Common myeloid progenitor, CD34-positive (primary cell): ENCODE measurements at regions not wholly inside any gene's neighbourhood (a gene's known extent, or its start where the extent isn't known, plus 50 kb on each side); places are given as distances from the start of the nearest gene placed in this dataset.

Experiments used
- CTCF ChIA-PET: fragments of 350-600 bp; sonication (Branson Sonifier 250); formaldehyde crosslinking; loops from one replicate; lab custom pipeline; 2021; ENCODE audit warnings: antibody characterized with exemption; lab: Charles Lee
- POLR2A ChIA-PET: fragments of 350-600 bp; sonication (Branson Sonifier 250); formaldehyde crosslinking; loops from one replicate; lab custom pipeline; 2021; ENCODE audit warnings: antibody characterized with exemption; lab: Charles Lee
- DNase-seq, 3 donors: peaks; one replicate each; pipeline versions ENCODE4 v3.0.0 to v3.0.0-alpha.2; 2013
- H3K27ac ChIP-seq, 2 experiments: 1 replicate in 1 of 2; 2 replicates in 1 of 2; pipeline ENCODE4 v1.7.0; 2013; ENCODE audit warnings: inconsistent platforms in 2 of 2, low read length in 2 of 2, mild to moderate bottlenecking in 2 of 2, low read depth in 1 of 2, moderate library complexity in 1 of 2; ENCODE audit not compliant: severe bottlenecking in 2 of 2, insufficient read depth in 1 of 2, poor library complexity in 1 of 2
- H3K27me3 ChIP-seq, 5 experiments: replicated peaks in 2 of 5; 1 replicate in 3 of 5; 2 replicates in 2 of 5; pipeline versions ENCODE4 v1.6.1 to v1.7.0; 2013; ENCODE audit warnings: low read length in 4 of 5, mild to moderate bottlenecking in 2 of 5, moderate library complexity in 2 of 5, inconsistent platforms in 1 of 5; ENCODE audit not compliant: insufficient read depth in 5 of 5, control insufficient read depth in 4 of 5
- H3K36me3 ChIP-seq, 4 experiments: 1 replicate in 2 of 4; 2 replicates in 2 of 4; pipeline versions ENCODE4 v1.6.1 to v1.7.0; 2013; ENCODE audit warnings: low read length in 3 of 4, control low read depth in 1 of 4, mild to moderate bottlenecking in 1 of 4; ENCODE audit not compliant: control insufficient read depth in 4 of 4, insufficient read depth in 4 of 4
- H3K4me1 ChIP-seq, 4 experiments: 1 replicate in 3 of 4; 2 replicates in 1 of 4; pipeline versions ENCODE4 v1.6.1 to v1.7.1; 2013; ENCODE audit warnings: low read length in 3 of 4, mild to moderate bottlenecking in 3 of 4, control low read depth in 1 of 4, inconsistent platforms in 1 of 4, moderate library complexity in 1 of 4; ENCODE audit not compliant: control insufficient read depth in 4 of 4, insufficient read depth in 4 of 4; ENCODE audit errors: control extremely low read depth in 1 of 4
- H3K4me3 ChIP-seq, 7 experiments: 1 replicate in 4 of 7; 2 replicates in 3 of 7; pipeline versions ENCODE4 v1.5.1 to v1.7.0; 2013; ENCODE audit warnings: mild to moderate bottlenecking in 7 of 7, low read length in 6 of 7, moderate library complexity in 6 of 7, inconsistent platforms in 2 of 7, low read depth in 2 of 7, control low read depth in 1 of 7; ENCODE audit not compliant: insufficient read depth in 4 of 7, control insufficient read depth in 1 of 7; ENCODE audit errors: extremely low read depth in 1 of 7
- H3K9me3 ChIP-seq, 5 experiments: 1 replicate in 4 of 5; 2 replicates in 1 of 5; pipeline versions ENCODE4 v1.6.1 to v1.7.1; 2013; ENCODE audit warnings: low read length in 4 of 5, mild to moderate bottlenecking in 2 of 5, inconsistent platforms in 1 of 5, low read depth in 1 of 5, moderate library complexity in 1 of 5; ENCODE audit not compliant: control insufficient read depth in 4 of 5, insufficient read depth in 2 of 5; ENCODE audit errors: control extremely low read depth in 1 of 5
- WGBS: methylation state at CpG from one replicate; pipeline ENCODE4 v1.1.5; 2013; ENCODE audit not compliant: insufficient coverage; 5-methylcytosine and 5-hydroxymethylcytosine counted together

DNA sequence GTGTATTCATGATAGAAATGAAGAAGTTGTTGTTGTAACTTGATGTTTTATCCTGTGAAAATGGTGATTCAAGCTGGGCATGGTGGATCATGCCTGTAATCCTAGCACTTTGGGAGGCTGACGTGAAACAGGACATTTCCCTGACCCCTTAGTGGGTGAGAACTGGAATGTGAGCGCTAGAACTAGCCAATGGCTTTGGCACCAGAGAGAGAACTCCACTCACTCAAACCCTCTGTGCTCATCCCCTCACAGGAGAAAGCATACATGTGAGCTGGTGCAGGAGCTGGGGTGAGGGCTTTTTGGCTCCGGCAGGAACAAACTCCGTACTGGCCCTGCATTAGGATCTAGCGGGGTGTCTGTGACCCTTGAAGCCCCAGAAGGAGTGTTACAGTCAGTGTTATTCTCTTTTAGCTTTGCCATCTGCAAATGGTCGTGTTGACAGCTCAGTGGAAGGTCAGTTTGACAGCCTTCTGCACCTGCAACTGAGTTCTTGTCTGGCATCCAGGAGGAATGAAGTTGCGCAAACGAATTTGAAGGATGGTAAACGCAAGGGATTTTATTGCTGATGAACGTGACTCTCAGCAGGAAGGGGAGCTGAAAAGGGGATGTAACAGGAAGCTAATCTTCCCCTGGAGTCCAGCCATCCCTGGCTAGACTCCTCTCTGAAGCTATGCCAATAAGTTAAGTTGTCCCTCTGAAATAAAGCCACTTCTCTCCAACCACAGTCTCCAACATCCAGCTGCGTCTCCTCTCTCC is 1016.6 kb upstream of the CADM2 start:
- Histone ChIP-seq H3K27me3 (no peaks in the 10 kb centered on the region), H3K4me3 (no peak overlapping the region), H3K4me1 (no peaks in the 10 kb centered on the region), H3K9me3 (peaks cover 0 to 2% (median 0%) of the 10 kb centered on the region in 5 experiments), H3K27ac (no peak overlapping the region), H3K36me3 (no peaks in the 10 kb centered on the region)
- WGBS = 88% methylated on average over 8 of the region's 11 CpGs
- POLR2A ChIA-PET = interaction anchor here (0.5 kb wide), 1 partner anchor 17 kb away, joined by 3 read pairs; no protein-coding TSS in a partner anchor
- CTCF ChIA-PET = no interaction called here
- DNase-seq = no peak

DNA sequence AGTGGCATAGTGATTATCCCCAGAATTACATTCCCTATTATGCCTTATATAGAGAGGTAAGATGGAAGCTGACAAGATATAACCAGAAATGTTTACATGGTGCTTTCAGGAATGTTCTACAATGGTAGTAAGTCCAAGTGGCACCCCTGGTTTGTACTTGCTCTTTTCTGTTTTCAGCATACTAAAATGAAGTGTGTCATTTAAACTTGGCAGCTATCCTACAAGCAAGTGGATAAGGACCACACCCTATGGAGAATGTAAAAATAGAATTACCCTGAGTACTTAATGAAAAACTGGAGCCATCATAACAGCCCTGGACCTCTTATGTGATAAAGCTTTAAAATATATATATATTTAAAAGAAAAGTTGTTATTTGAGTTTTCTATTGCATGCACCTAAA is 1012.7 kb upstream of the CADM2 start:
- Histone ChIP-seq H3K9me3 (no peaks in the 10 kb centered on the region), H3K36me3 (no peaks in the 10 kb centered on the region), H3K27ac (no peak overlapping the region), H3K4me3 (no peak overlapping the region), H3K27me3 (no peaks in the 10 kb centered on the region), H3K4me1 (no peaks in the 10 kb centered on the region)
- POLR2A ChIA-PET = no interaction called here
- DNase-seq = no peak
- CTCF ChIA-PET = no interaction called here

DNA sequence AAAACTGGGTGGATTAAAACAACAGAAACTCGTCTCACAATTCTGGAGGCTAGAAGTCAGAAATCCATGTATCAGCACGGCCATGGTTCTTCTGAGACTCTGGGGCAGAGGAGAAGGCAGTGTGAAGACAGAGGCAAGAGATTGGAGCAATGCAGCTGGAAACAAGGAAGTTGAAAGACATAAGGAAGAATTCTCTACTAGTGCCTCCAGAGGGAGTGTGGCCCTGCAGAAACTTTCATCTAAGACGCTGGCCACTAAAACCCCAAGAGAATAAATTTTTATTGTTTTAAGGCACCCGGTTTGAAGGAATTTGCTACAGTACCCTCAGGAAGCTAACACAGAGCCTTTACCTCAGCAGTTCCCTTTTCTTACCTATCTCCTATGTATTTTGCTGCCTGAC is 1012.2 kb upstream of the CADM2 start:
- ChIA-PET CTCF (no interaction called here), POLR2A (no interaction called here)
- no peaks in the 10 kb centered on the region for H3K9me3 ChIP-seq
- WGBS = 42% methylated on average over 4 of the region's 4 CpGs
- H3K4me3 ChIP-seq = no peak overlapping the region
- H3K4me1 ChIP-seq = no peaks in the 10 kb centered on the region
- H3K36me3 ChIP-seq = no peaks in the 10 kb centered on the region
- DNase-seq = no peak
- no peaks in the 10 kb centered on the region for H3K27me3 ChIP-seq
- H3K27ac ChIP-seq = no peak overlapping the region

DNA sequence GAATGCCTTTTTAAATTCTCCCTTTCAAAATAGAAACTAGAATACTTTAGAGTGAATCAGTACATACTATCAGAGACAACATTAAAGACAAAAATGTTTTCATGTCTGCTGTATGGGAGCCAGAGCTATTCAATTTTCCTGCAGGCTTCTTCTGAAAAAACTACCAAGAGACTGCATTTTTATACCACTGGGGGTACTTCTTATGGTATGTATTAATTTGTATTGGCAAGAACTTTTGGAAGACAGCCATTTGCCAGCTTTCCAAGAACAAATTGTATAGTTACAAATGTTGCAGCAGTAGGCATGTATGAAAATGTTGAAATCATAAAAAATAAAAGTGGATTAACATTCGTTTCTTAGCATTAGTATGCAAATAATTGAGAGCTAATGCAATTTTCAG is 1010.0 kb upstream of the CADM2 start:
- no peak overlapping the region for H3K27ac ChIP-seq
- no peaks in the 10 kb centered on the region for H3K36me3 ChIP-seq
- no peaks in the 10 kb centered on the region for H3K9me3 ChIP-seq
- no peaks in the 10 kb centered on the region for H3K4me1 ChIP-seq
- DNase-seq = no peak
- no CpG with 5 or more reads among the region's 1 CpG for WGBS
- ChIA-PET POLR2A (no interaction called here), CTCF (no interaction called here)
- no peaks in the 10 kb centered on the region for H3K27me3 ChIP-seq
- no peak overlapping the region for H3K4me3 ChIP-seq

DNA sequence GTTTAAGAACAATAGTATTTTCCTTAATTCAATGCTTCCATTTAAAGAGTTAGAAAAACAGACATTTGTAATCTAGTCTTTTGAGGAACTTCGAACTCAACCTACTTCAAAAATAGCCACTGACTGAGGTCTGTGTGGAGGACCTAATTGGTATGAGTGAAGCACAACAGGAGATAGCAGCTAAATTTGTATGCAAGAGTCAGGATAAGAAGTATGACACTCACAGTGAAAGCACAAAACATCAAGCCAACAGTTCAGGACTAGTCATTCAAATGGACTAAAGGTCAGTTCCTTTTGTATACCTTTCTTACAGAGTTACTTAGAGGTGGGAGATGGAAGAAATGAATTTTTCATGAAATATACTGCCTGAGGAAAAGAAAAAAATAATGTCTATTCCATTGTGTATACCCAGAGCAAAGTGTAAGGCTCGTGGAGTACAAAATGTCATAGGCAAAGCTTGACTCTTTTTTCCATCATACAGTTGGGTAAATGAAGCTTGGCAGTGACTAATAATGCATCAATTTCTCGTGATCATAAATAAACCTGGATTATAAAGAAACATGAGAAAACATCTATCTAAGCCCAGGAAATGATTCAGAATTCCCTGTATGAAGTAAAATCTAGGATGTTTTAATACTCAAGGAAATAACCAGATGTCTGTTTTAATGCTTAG is 1005.2 kb upstream of the CADM2 start:
- H3K27me3 ChIP-seq = no peaks in the 10 kb centered on the region
- DNase-seq = no peak
- POLR2A ChIA-PET = no interaction called here
- CTCF ChIA-PET = no interaction called here
- no peaks in the 10 kb centered on the region for H3K36me3 ChIP-seq
- H3K4me3 ChIP-seq = no peak overlapping the region
- no peaks in the 10 kb centered on the region for H3K9me3 ChIP-seq
- no peak overlapping the region for H3K27ac ChIP-seq
- no CpG with 5 or more reads among the region's 3 CpGs for WGBS
- H3K4me1 ChIP-seq = no peaks in the 10 kb centered on the region

DNA sequence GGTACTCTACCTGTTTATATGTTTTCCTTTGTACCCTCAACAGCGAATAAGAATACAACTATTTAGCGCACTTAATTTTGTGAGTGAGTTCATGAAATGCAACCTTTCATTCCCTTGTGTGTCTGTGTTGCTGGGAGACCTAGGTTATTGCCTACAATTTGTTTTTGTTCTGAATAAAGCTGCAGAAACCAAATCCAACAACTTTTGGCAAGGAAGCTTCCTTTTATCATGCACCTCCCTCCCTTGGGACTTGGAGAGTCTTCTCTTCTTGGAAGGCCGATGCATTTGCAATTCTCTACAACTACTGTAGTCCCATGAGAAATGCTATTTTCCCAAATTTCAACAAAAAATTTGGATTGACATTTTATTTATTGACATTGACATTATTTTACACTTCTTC is 1002.4 kb upstream of the CADM2 start:
- WGBS = 83% methylated on average over 2 of the region's 3 CpGs
- no peak for DNase-seq
- no peak overlapping the region for H3K27ac ChIP-seq
- no peaks in the 10 kb centered on the region for H3K4me1 ChIP-seq
- no peaks in the 10 kb centered on the region for H3K9me3 ChIP-seq
- no peak overlapping the region for H3K4me3 ChIP-seq
- H3K36me3 ChIP-seq = no peaks in the 10 kb centered on the region
- CTCF ChIA-PET = no interaction called here
- no peaks in the 10 kb centered on the region for H3K27me3 ChIP-seq
- POLR2A ChIA-PET = no interaction called here

DNA sequence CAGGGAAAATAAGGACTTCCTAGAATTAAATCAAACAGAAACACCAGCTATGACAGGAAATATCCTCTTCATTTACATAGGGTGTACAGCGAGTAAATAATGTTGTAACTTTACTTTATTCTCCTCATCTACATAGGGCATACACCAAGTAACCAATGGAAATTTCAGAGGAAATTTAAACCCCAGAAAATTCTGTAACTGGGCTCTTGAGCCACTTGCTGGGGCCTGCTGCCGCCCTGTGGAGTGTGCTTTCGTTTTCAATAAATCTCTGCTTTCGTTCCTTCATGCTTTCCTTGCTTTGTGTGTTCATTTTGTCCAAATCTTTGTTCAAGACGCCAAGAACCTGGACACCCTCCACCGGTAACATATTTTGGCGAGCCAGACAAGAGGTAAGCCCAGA is 990.4 kb upstream of the CADM2 start:
- H3K27ac ChIP-seq = no peak overlapping the region
- H3K36me3 ChIP-seq = no peaks in the 10 kb centered on the region
- no peak for DNase-seq
- no peak overlapping the region for H3K4me3 ChIP-seq
- H3K4me1 ChIP-seq = no peaks in the 10 kb centered on the region
- H3K9me3 ChIP-seq = no peaks in the 10 kb centered on the region
- POLR2A ChIA-PET = no interaction called here
- WGBS = 92% methylated on average over 5 of the region's 7 CpGs
- CTCF ChIA-PET = no interaction called here
- no peaks in the 10 kb centered on the region for H3K27me3 ChIP-seq
